PC-9 (cell line): ENCODE measurements at regions not wholly inside any gene's neighbourhood (a gene's known extent, or its start where the extent isn't known, plus 50 kb on each side); places are given as distances from the start of the nearest gene placed in this dataset.

ENCODE experiments used
- BruUV-seq: library from RNA; stranded (reverse); fragments of 400-500 nt; replicated peaks from 2 replicates; lab custom pipeline; 2021; lab: Mats Ljungman, UMichigan
- CTCF ChIA-PET: fragments of 300-600 bp; sonication (Branson Sonifier 250); formaldehyde crosslinking; loops from one replicate; lab custom pipeline; 2022; ENCODE audit warnings: antibody characterized with exemption; lab: Charles Lee
- POLR2A ChIA-PET: fragments of 300-600 bp; sonication (Branson Sonifier 250); formaldehyde crosslinking; loops from one replicate; lab custom pipeline; 2022; ENCODE audit warnings: antibody characterized with exemption; ENCODE audit not compliant: unreplicated experiment; lab: Charles Lee
- DNase-seq, 2 experiments: peaks; one replicate each; pipeline versions ENCODE4 v3.0.0 to v3.0.0-alpha.2; 2015 to 2022; ENCODE audit warnings: mixed read lengths in 1 of 2
- H2AFZ ChIP-seq: fragments of 200-600 bp; sonication (generic); 2 replicates; pipeline ENCODE4 v1.8.1; 2017; ENCODE audit warnings: antibody characterized with exemption
- H3F3A ChIP-seq: fragments of 200-600 bp; sonication (generic); 2 replicates; pipeline ENCODE4 v1.8.1; 2017; ENCODE audit warnings: antibody characterized with exemption, mild to moderate bottlenecking, low read depth; ENCODE audit not compliant: insufficient read depth
- H3K27ac ChIP-seq: fragments of 200-600 bp; sonication (generic); 2 replicates; pipeline ENCODE4 v1.6.1; 2016; ENCODE audit warnings: mixed run types
- H3K27me3 ChIP-seq: fragments of 200-600 bp; sonication (generic); 2 replicates; pipeline ENCODE4 v1.6.1; 2016; ENCODE audit warnings: low read depth, mixed run types; ENCODE audit not compliant: insufficient read depth
- H3K36me3 ChIP-seq: fragments of 200-600 bp; sonication (generic); 2 replicates; pipeline ENCODE4 v1.6.1; 2016; ENCODE audit warnings: low read depth, mixed run types
- H3K4me1 ChIP-seq: fragments of 200-600 bp; sonication (generic); replicated peaks from 2 replicates; pipeline ENCODE4 v1.6.1; 2016; ENCODE audit warnings: mixed run types; ENCODE audit not compliant: insufficient read depth
- H3K4me2 ChIP-seq: fragments of 200-600 bp; sonication (generic); 2 replicates; pipeline ENCODE4 v1.6.1; 2017; ENCODE audit warnings: mixed run types
- H3K4me3 ChIP-seq: fragments of 200-600 bp; sonication (generic); 2 replicates; pipeline ENCODE4 v1.6.1; 2016; ENCODE audit warnings: mixed run types
- H3K79me2 ChIP-seq: fragments of 200-600 bp; sonication (generic); 2 replicates; pipeline ENCODE4 v1.6.1; 2017; ENCODE audit warnings: low read depth, mixed run types
- H3K9me2 ChIP-seq: fragments of 200-600 bp; sonication (generic); 2 replicates; pipeline ENCODE4 v1.8.1; 2017; ENCODE audit warnings: mild to moderate bottlenecking; ENCODE audit not compliant: insufficient read depth
- H3K9me3 ChIP-seq: fragments of 200-600 bp; sonication (generic); 2 replicates; pipeline ENCODE4 v1.8.1; 2016; ENCODE audit warnings: low read depth; ENCODE audit not compliant: insufficient read depth
- H4K20me1 ChIP-seq: fragments of 200-600 bp; sonication (generic); 2 replicates; pipeline ENCODE4 v1.8.1; 2017; ENCODE audit not compliant: insufficient read depth
- CTCF ChIP-seq: fragments of 200-600 bp; sonication (generic); conservative IDR thresholded peaks from 2 replicates; pipeline ENCODE4 v1.6.1; 2017; ENCODE audit warnings: mixed run types, antibody characterized with exemption, mild to moderate bottlenecking, moderate library complexity
- EZH2 ChIP-seq: fragments of 200-600 bp; sonication (generic); IDR thresholded peaks from 2 replicates; pipeline ENCODE4 v1.8.0; 2017; ENCODE audit warnings: antibody characterized with exemption, low read depth
- intact Hi-C: fragments of 100-400 bp; cut with micrococcal nuclease; formaldehyde crosslinking; loops from one replicate; pipeline ENCODE4 v1.10.0; 2022; ENCODE audit not compliant: unreplicated experiment

DNA sequence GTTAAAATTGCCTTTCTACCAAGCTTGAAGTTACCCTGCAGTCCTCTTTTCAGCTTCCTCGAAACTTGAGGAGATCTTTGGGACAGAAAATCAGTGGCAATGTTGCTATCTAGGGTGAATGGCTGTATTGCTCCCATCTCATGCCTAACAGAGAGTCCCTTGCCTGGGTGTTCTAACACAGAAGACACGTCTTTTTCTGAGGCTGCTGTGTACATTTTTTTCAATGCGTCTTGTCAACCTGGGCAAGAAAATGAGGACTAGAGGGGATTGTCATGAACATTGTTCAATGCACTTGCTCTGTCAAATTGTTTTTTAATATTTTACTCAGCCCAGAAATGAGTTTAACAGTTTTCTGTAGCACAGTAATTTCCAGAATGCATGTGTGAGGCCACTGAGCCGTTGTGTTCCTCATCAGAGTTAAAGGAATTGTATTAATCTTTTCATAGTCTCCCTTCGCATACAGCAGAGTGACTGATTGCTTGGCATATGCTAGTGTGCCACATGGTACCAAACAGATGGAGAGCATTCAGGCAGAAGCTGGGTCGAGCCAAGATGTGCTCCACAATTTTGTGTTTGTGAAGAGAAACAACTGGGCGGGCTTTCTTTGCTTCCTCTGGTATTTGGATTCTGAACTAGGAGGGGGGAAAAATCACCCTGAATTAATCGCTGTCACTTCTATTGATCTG lies 86.0 kb downstream of the CASP12 start:
- H3K4me3 ChIP-seq, result no peak overlapping the region
- TF ChIP-seq CTCF, result no peak
- TF ChIP-seq EZH2, result no peak
- peak in 1 of 2 experiments; percentile 34 for DNase-seq
- H3K79me2 ChIP-seq, result no peaks in the 10 kb centered on the region
- H4K20me1 ChIP-seq, result no peaks in the 10 kb centered on the region
- no peaks in the 10 kb centered on the region for H3K27me3 ChIP-seq
- H2AFZ ChIP-seq, result peak overlapping the region; percentile 58
- H3F3A ChIP-seq, result no peaks in the 10 kb centered on the region
- no peaks in the 10 kb centered on the region for H3K36me3 ChIP-seq
- no peaks in the 10 kb centered on the region for H3K9me2 ChIP-seq
- H3K4me2 ChIP-seq, result no peak overlapping the region
- no peaks in the 10 kb centered on the region for H3K9me3 ChIP-seq
- ChIA-PET CTCF (interaction anchor here (0.6 kb wide), 1 partner anchor 596 kb away, joined by 3 read pairs; no protein-coding TSS in a partner anchor), POLR2A (no interaction called here)
- no TSS peak for BruUV-seq
- intact Hi-C loops, result no loop called here
- no peak overlapping the region for H3K27ac ChIP-seq
- no peaks in the 10 kb centered on the region for H3K4me1 ChIP-seq

DNA sequence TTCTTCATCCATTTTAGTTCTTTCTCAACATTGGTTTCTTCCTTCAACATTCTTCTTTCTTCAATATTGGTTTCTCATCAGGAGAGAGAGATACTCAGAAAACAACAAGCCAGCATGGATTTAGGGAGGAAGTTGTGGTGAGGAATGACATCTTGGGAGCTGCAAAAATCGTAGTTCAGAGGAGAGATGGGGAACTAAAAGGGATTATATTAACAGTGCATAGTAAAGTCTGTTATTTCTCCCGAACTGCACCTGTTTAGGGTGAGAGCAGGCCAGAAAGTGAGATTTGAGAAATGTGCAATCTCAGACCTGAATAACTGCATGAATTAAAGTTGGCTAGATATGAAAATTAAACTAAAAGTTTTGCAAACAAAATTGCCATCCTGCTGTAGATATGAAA lies 94.5 kb downstream of the CASP12 start:
- CTCF ChIA-PET, result no interaction called here
- Histone ChIP-seq H3K27me3 (no peaks in the 10 kb centered on the region), H3K4me1 (no peaks in the 10 kb centered on the region), H3K36me3 (no peaks in the 10 kb centered on the region), H2AFZ (no peak overlapping the region; the same call in 1 of the 2 replicates), H3K9me2 (no peaks in the 10 kb centered on the region), H3K4me2 (no peak overlapping the region), H4K20me1 (no peaks in the 10 kb centered on the region), H3K9me3 (no peaks in the 10 kb centered on the region), H3K4me3 (no peak overlapping the region), H3K27ac (no peak overlapping the region), H3F3A (no peaks in the 10 kb centered on the region), H3K79me2 (no peaks in the 10 kb centered on the region)
- POLR2A ChIA-PET, result no interaction called here
- intact Hi-C loops, result no loop called here
- DNase-seq, result no peak
- no TSS peak for BruUV-seq
- TF ChIP-seq EZH2 (no peak), CTCF (no peak)

GRCh38 chr11:104799251-104799650 lies 99.0 kb downstream of the CASP12 start:
- intact Hi-C loops, result no loop called here

More at GRCh38 chr11:104799251-104799650, 99.0 kb downstream of the CASP12 start:
- Histone ChIP-seq H3K9me3 (peaks cover 5% of the 10 kb centered on the region), H3K4me2 (no peak overlapping the region), H2AFZ (no peak overlapping the region), H3K36me3 (no peaks in the 10 kb centered on the region), H3F3A (no peaks in the 10 kb centered on the region), H3K27me3 (no peaks in the 10 kb centered on the region), H3K4me1 (no peaks in the 10 kb centered on the region), H3K9me2 (no peaks in the 10 kb centered on the region), H3K4me3 (no peak overlapping the region), H4K20me1 (no peaks in the 10 kb centered on the region), H3K79me2 (no peaks in the 10 kb centered on the region), H3K27ac (no peak overlapping the region)
- no TSS peak for BruUV-seq
- POLR2A ChIA-PET, result no interaction called here
- TF ChIP-seq EZH2, result no peak
- TF ChIP-seq CTCF, result no peak
- no peak for DNase-seq
- CTCF ChIA-PET, result no interaction called here
